Trophoblast cell (in vitro differentiated cells and primary cell): ENCODE measurements at regions not wholly inside any gene's neighbourhood (a gene's known extent, or its start where the extent isn't known, plus 50 kb on each side); places are given as distances from the start of the nearest gene placed in this dataset.

Experiments used
- DNase-seq, 2 donors: peaks; one replicate each; pipeline ENCODE4 v3.0.0-alpha.2; 2016
- H2AFZ ChIP-seq: 2 replicates; pipeline ENCODE4 v1.6.1; 2013; ENCODE audit warnings: low read length, moderate library complexity, mild to moderate bottlenecking; ENCODE audit not compliant: insufficient read depth, poor library complexity
- H2AK5ac ChIP-seq: 2 replicates; pipeline ENCODE4 v1.6.1; 2013; ENCODE audit warnings: mild to moderate bottlenecking, low read length
- H2BK120ac ChIP-seq: 2 replicates; pipeline ENCODE4 v1.6.1; 2013; ENCODE audit warnings: low read length, mild to moderate bottlenecking, moderate library complexity; ENCODE audit not compliant: insufficient read depth, poor library complexity
- H2BK12ac ChIP-seq: 2 replicates; pipeline ENCODE4 v1.6.1; 2013; ENCODE audit warnings: mild to moderate bottlenecking, low read length, moderate library complexity
- H2BK5ac ChIP-seq: 2 replicates; pipeline ENCODE4 v1.6.1; 2013; ENCODE audit warnings: low read length, low read depth, moderate library complexity, mild to moderate bottlenecking; ENCODE audit not compliant: poor library complexity
- H3K14ac ChIP-seq: 2 replicates; pipeline ENCODE4 v1.6.1; 2013; ENCODE audit warnings: mild to moderate bottlenecking, low read length
- H3K18ac ChIP-seq: 2 replicates; pipeline ENCODE4 v1.6.1; 2013; ENCODE audit warnings: mild to moderate bottlenecking, low read length
- H3K23ac ChIP-seq: 2 replicates; pipeline ENCODE4 v1.6.1; 2013; ENCODE audit warnings: low read length
- H3K27ac ChIP-seq: 2 replicates; pipeline ENCODE4 v1.5.1; 2013; ENCODE audit warnings: low read depth, mild to moderate bottlenecking, inconsistent platforms, low read length, moderate library complexity
- H3K27me3 ChIP-seq: 2 replicates; pipeline ENCODE4 v1.6.1; 2013; ENCODE audit warnings: inconsistent platforms, mild to moderate bottlenecking, low read length, moderate library complexity; ENCODE audit not compliant: insufficient read depth
- H3K36me3 ChIP-seq, 2 experiments: 1 replicate in 1 of 2; 2 replicates in 1 of 2; pipeline ENCODE4 v1.6.1; 2013; ENCODE audit warnings: low read length in 2 of 2, mild to moderate bottlenecking in 2 of 2, moderate library complexity in 1 of 2; ENCODE audit not compliant: insufficient read depth in 2 of 2, control insufficient read depth in 1 of 2
- H3K4ac ChIP-seq: 2 replicates; pipeline ENCODE4 v1.6.1; 2013; ENCODE audit warnings: low read depth, mild to moderate bottlenecking, low read length, moderate library complexity
- H3K4me1 ChIP-seq, 2 experiments: 1 replicate in 1 of 2; 2 replicates in 1 of 2; pipeline ENCODE4 v1.6.1; 2013; ENCODE audit warnings: low read length in 2 of 2, mild to moderate bottlenecking in 2 of 2, moderate library complexity in 1 of 2; ENCODE audit not compliant: insufficient read depth in 2 of 2, control insufficient read depth in 1 of 2
- H3K4me2 ChIP-seq: 2 replicates; pipeline ENCODE4 v1.6.1; 2013; ENCODE audit warnings: inconsistent platforms, mild to moderate bottlenecking, low read length, moderate library complexity
- H3K4me3 ChIP-seq: 2 replicates; pipeline ENCODE4 v1.5.1; 2013; ENCODE audit warnings: mild to moderate bottlenecking, low read depth, low read length, inconsistent platforms
- H3K79me1 ChIP-seq: one replicate; pipeline ENCODE4 v1.6.1; 2013; ENCODE audit warnings: low read length
- H3K79me2 ChIP-seq: 2 replicates; pipeline ENCODE4 v1.6.1; 2013; ENCODE audit warnings: low read length, mild to moderate bottlenecking; ENCODE audit not compliant: control insufficient read depth, insufficient read depth, poor library complexity
- H3K9ac ChIP-seq: 2 replicates; pipeline ENCODE4 v1.6.1; 2013; ENCODE audit warnings: mild to moderate bottlenecking, low read length
- H3K9me3 ChIP-seq: 2 replicates; pipeline ENCODE4 v1.6.1; 2013; ENCODE audit warnings: low read depth, mild to moderate bottlenecking, control low read depth, inconsistent platforms, low read length; ENCODE audit not compliant: insufficient read depth
- H4K12ac ChIP-seq: 2 replicates; pipeline ENCODE4 v1.6.1; 2013; ENCODE audit warnings: low read depth, mild to moderate bottlenecking, low read length, moderate library complexity
- H4K8ac ChIP-seq: 2 replicates; pipeline ENCODE4 v1.6.1; 2013; ENCODE audit warnings: low read depth, mild to moderate bottlenecking, low read length, moderate library complexity
- H4K91ac ChIP-seq: one replicate; pipeline ENCODE4 v1.6.1; 2013; ENCODE audit warnings: low read depth, mild to moderate bottlenecking, low read length, moderate library complexity
- WGBS: extraction: QIAGEN DNeasy Blood & Tissue Kit; methylation state at CpG from one replicate; pipeline ENCODE4 v1.1.7; 2013; ENCODE audit warnings: missing lambda C conversion rate; ENCODE audit not compliant: insufficient read length, insufficient coverage; ENCODE audit errors: extremely low coverage; 5-methylcytosine and 5-hydroxymethylcytosine counted together

GRCh38 chr14:101200650-101201516 is 297.4 kb upstream of the RTL1 start:
- WGBS = no CpG with 5 or more reads among the region's 12 CpGs
- Histone ChIP-seq H3K27ac (no peak overlapping the region), H3K23ac (no peak overlapping the region)

DNA sequence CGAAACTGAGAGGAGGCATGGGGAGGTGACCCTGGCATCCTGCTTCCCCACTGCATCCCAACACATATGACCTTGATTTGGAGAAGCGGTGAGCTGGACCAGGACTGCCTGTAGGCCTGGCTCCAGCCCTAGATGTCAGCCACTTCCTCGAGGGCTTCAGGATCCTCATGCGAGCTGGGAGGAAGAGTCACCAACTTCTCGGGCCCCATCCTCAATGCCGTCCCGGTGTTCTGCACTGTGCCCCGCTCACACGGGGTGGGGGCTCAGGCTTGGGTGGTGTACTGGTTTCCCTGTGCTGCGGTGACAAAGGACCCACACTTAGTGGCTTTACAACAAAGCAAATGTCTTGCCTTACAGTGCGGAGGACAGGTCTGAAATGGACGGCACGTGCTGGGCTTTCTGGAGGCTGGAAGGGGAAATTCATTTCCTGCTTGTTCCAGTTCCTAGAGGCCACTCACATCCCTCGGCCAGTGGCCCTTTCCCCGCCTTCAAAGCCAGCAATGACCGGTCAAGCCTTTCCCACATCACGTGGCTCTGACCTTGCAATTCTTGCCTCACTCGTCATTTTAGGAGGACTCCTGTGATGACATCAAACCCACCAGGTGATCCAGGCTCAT is 298.1 kb upstream of the RTL1 start:
- Histone ChIP-seq H3K18ac (no peak overlapping the region), H3K23ac (no peak overlapping the region), H3K9me3 (peaks cover 6% of the 10 kb centered on the region), H3K79me2 (no peaks in the 10 kb centered on the region), H3K4me1 (no peaks in the 10 kb centered on the region), H4K12ac (no peak overlapping the region), H2BK12ac (no peak overlapping the region), H3K79me1 (no peaks in the 10 kb centered on the region), H3K9ac (no peak overlapping the region), H3K27ac (no peak overlapping the region), H2AK5ac (no peak overlapping the region), H2BK120ac (no peak overlapping the region), H3K4me2 (no peak overlapping the region), H3K14ac (no peak overlapping the region), H4K8ac (no peak overlapping the region), H3K27me3 (no peaks in the 10 kb centered on the region), H3K36me3 (no peaks in the 10 kb centered on the region), H4K91ac (no peak overlapping the region), H3K4me3 (no peak overlapping the region), H3K4ac (no peak overlapping the region), H2BK5ac (no peak overlapping the region), H2AFZ (no peak overlapping the region)
- no peak for DNase-seq
- no CpG with 5 or more reads among the region's 18 CpGs for WGBS

More at GRCh38 chr14:101200650-101201516, 297.4 kb upstream of the RTL1 start:
- Histone ChIP-seq H3K4ac (no peak overlapping the region), H2AFZ (no peak overlapping the region), H3K4me3 (no peak overlapping the region), H3K14ac (no peak overlapping the region), H3K36me3 (no peaks in the 10 kb centered on the region), H3K9me3 (peaks cover 6% of the 10 kb centered on the region), H2BK120ac (no peak overlapping the region), H4K8ac (no peak overlapping the region), H4K12ac (no peak overlapping the region), H3K4me2 (no peak overlapping the region), H3K27me3 (no peaks in the 10 kb centered on the region), H2AK5ac (no peak overlapping the region), H2BK5ac (no peak overlapping the region), H3K18ac (no peak overlapping the region), H3K4me1 (no peaks in the 10 kb centered on the region), H4K91ac (no peak overlapping the region), H2BK12ac (no peak overlapping the region), H3K79me2 (no peaks in the 10 kb centered on the region), H3K9ac (no peak overlapping the region), H3K79me1 (no peaks in the 10 kb centered on the region)
- DNase-seq = no peak

DNA sequence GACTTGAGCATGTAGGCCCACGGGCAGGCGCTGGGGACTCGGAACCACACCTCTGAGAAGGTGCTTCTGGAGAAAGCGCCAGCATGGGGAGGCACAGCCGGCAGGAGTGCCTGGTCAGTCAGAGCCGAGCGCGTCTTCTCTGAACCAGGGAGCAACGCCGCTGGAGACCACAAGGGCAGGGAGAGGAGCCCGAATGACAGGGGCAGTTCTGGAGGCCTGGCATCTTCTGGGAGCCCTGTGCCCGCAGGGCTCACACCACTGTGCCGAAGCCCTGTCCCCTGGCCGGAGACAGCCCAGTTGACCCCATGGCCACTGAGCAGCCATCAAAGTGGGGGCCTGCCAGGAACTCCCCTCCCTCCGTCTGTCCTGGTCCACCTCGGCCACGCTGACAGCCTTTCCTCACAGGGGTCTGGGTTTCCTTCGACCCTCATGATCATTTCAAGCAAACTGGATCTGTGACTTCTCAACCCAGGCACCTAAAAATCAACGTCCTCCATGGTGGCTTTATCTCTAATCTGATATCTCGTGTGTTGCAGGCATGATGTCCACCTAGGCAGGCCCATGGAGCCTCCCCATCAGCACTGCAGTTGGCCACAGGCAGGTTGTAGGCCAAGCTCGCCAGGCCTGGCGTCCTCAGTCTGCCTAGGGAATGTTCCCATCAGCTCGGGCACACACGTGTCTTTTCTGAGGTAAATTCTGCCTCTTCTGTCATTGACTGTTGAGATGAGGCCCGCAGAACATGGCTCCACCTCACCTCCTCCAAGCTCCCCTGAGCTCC is 299.3 kb upstream of the RTL1 start:
- H3K4ac ChIP-seq = no peak overlapping the region
- no peak overlapping the region for H2BK12ac ChIP-seq
- no peak overlapping the region for H4K12ac ChIP-seq
- H3K36me3 ChIP-seq = no peaks in the 10 kb centered on the region
- no peaks in the 10 kb centered on the region for H3K79me1 ChIP-seq
- H4K91ac ChIP-seq = no peak overlapping the region
- H3K9ac ChIP-seq = no peak overlapping the region
- H3K4me3 ChIP-seq = no peak overlapping the region
- no peak overlapping the region for H3K4me2 ChIP-seq
- H3K9me3 ChIP-seq = peaks cover 6% of the 10 kb centered on the region
- no peak for DNase-seq
- H2BK120ac ChIP-seq = no peak overlapping the region
- no peak overlapping the region for H3K18ac ChIP-seq
- no peaks in the 10 kb centered on the region for H3K4me1 ChIP-seq
- H2AK5ac ChIP-seq = no peak overlapping the region
- no peak overlapping the region for H2BK5ac ChIP-seq
- no peak overlapping the region for H2AFZ ChIP-seq
- no peak overlapping the region for H3K27ac ChIP-seq
- H3K27me3 ChIP-seq = no peaks in the 10 kb centered on the region
- H4K8ac ChIP-seq = no peak overlapping the region
- no peak overlapping the region for H3K14ac ChIP-seq
- H3K23ac ChIP-seq = no peak overlapping the region
- no peaks in the 10 kb centered on the region for H3K79me2 ChIP-seq
- no CpG with 5 or more reads among the region's 25 CpGs for WGBS

DNA sequence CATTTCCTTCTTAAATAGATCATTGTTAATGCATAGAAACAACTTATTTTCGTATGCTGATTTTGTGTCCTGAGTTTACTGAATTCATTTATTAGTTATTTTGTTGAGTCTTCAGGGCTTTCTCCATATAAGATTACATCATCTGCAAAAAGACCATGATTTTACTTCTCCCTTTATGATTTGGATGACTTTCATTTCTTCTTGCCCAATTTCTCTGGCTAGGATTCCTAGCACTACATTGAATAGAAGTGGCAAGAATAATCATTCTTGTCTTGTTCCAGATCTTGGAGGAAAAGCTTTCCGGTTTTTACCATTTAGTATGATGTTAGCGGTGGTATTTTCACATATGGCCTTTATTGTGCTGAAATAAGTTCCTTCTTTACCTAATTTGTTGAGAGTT is 303.0 kb upstream of the RTL1 start:
- Histone ChIP-seq H2AK5ac (no peak overlapping the region), H3K18ac (no peak overlapping the region), H4K91ac (no peak overlapping the region), H3K27ac (no peak overlapping the region), H2BK120ac (no peak overlapping the region), H2BK12ac (no peak overlapping the region), H3K4ac (no peak overlapping the region), H2BK5ac (no peak overlapping the region), H3K4me3 (no peak overlapping the region), H4K8ac (no peak overlapping the region), H3K9ac (no peak overlapping the region), H3K9me3 (peaks cover 5% of the 10 kb centered on the region), H3K79me1 (no peaks in the 10 kb centered on the region), H3K4me2 (no peak overlapping the region), H3K14ac (no peak overlapping the region), H2AFZ (no peak overlapping the region), H3K27me3 (no peaks in the 10 kb centered on the region), H4K12ac (no peak overlapping the region), H3K4me1 (no peaks in the 10 kb centered on the region), H3K36me3 (no peaks in the 10 kb centered on the region), H3K23ac (no peak overlapping the region), H3K79me2 (no peaks in the 10 kb centered on the region)
- WGBS = no CpG with 5 or more reads among the region's 3 CpGs
- DNase-seq = no peak
